Astrocyte (in vitro differentiated cells and primary cell): ENCODE measurements at regions not wholly inside any gene's neighbourhood (a gene's known extent, or its start where the extent isn't known, plus 50 kb on each side); places are given as distances from the start of the nearest gene placed in this dataset.

Experiments
- EZH2 ChIP-seq: IDR thresholded peaks from 2 replicates; pipeline ENCODE4 v1.6.1; 2012; ENCODE audit warnings: mild to moderate bottlenecking, low read length, inconsistent platforms; ENCODE audit not compliant: insufficient read depth
- TF ChIP-seq, protein P1 (sequence below): IDR thresholded peaks from 2 replicates; pipeline ENCODE4 v1.5.1; 2011; ENCODE audit warnings: low read depth, mild to moderate bottlenecking, inconsistent platforms, low read length, moderate library complexity; ENCODE audit not compliant: insufficient read depth

DNA sequence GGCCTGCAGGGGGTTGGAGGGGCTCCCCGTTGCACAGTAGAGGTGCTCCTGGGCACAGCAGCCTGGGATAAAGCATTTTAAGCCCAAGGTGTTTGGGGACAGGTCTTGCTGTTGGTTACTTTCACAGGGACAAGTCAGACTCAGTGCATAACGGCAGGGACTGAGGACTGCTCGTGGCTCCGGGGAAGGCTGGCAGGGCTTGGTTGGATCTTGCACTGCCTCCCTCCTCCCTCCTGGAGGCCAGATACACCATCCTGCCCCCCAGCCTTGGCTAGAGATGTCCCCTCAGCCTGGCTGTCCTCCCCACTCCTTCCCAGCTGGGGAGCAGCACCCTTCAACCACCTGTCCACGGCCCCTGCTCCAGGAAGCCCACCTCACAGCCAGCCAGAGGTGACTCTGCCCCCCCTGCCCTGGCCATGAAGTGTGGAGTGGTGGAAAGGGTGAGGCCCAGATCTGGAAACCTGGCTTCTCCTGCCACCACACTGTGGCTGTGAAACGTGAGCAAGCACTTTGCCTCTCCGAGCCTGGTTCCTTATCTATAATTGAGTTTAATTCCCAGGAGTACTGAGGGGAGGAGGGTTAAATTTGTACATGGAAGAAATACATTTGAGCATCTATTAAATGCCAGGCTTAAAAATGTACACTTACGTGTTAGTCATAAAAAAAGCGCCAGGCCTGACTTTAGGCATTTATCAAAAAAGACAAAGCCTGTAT lies 67.1 kb upstream of the TAF1B start:
- TF ChIP-seq, protein P1, sequence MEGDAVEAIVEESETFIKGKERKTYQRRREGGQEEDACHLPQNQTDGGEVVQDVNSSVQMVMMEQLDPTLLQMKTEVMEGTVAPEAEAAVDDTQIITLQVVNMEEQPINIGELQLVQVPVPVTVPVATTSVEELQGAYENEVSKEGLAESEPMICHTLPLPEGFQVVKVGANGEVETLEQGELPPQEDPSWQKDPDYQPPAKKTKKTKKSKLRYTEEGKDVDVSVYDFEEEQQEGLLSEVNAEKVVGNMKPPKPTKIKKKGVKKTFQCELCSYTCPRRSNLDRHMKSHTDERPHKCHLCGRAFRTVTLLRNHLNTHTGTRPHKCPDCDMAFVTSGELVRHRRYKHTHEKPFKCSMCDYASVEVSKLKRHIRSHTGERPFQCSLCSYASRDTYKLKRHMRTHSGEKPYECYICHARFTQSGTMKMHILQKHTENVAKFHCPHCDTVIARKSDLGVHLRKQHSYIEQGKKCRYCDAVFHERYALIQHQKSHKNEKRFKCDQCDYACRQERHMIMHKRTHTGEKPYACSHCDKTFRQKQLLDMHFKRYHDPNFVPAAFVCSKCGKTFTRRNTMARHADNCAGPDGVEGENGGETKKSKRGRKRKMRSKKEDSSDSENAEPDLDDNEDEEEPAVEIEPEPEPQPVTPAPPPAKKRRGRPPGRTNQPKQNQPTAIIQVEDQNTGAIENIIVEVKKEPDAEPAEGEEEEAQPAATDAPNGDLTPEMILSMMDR, result no peak
- no peak for TF ChIP-seq EZH2
